GM20000 (cell line): ENCODE measurements at regions not wholly inside any gene's neighbourhood (a gene's known extent, or its start where the extent isn't known, plus 50 kb on each side); places are given as distances from the start of the nearest gene placed in this dataset.
"Not testable (repeated sequence)": the region's sequence is repeated elsewhere in the genome, so short reads cannot be mapped to it uniquely, and the experiment has no call there.

ENCODE experiments used
- DNase-seq: peaks from one replicate; pipeline ENCODE4 v3.0.0; 2012; ENCODE audit warnings: low spot score
- CTCF ChIP-seq: IDR thresholded peaks from 2 replicates; pipeline ENCODE4 v1.5.1; 2012; ENCODE audit warnings: mild to moderate bottlenecking, control low read depth; ENCODE audit errors: extremely low read depth, missing control alignments

- no peak for DNase-seq
Observed at GRCh38 chr2:239734436-239735005, 290.6 kb downstream of the NDUFA10 start.

GRCh38 chr2:239732666-239733010 lies 292.5 kb downstream of the NDUFA10 start:
- no peak for DNase-seq
- TF ChIP-seq CTCF: no peak

More at GRCh38 chr2:239734436-239735005, 290.6 kb downstream of the NDUFA10 start:
- no peak for TF ChIP-seq CTCF

- DNase-seq: no peak
- no peak for TF ChIP-seq CTCF
Observed at GRCh38 chr2:239731998-239732665, 293.0 kb downstream of the NDUFA10 start.

- no peak for DNase-seq
Observed at GRCh38 chr2:239731422-239731821, 293.7 kb downstream of the NDUFA10 start.

GRCh38 chr2:239730897-239731296 lies 294.2 kb downstream of the NDUFA10 start:
- no peak for TF ChIP-seq CTCF
- DNase-seq: no peak

More at GRCh38 chr2:239731422-239731821, 293.7 kb downstream of the NDUFA10 start:
- TF ChIP-seq CTCF: no peak

GRCh38 chr2:239730567-239730882 lies 294.6 kb downstream of the NDUFA10 start:
- not testable (repeated sequence) for DNase-seq

GRCh38 chr2:239729681-239730566 lies 295.2 kb downstream of the NDUFA10 start:
- TF ChIP-seq CTCF: no peak
- DNase-seq: no peak
